ENCODE measurements at regions not wholly inside any gene's neighbourhood (a gene's known extent, or its start where the extent isn't known, plus 50 kb on each side); places are given as distances from the start of the nearest gene placed in this dataset.

DNA sequence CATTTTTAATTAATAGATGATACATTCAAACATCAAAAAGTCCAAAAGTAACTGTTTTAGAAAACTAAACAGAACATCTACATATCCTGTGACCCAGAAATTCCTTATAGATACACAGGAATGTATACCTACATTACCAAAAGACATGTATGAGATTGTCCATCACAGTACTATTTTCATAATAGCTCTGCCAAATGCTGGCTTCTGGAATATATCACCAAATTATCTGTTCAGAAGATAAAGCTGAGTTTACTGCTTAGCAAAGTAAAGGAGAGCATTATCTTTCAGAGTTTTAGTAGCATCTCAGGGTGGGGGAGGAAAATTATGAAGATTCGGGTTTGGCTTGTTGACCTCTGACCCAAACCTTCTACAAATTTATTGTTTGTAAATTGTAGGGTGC, 368.9 kb upstream of the SLC7A11 start:
- WGBS (ENCODE audit: insufficient coverage), result 100% methylated on average over 1 of the region's 1 CpG
- H3K4me1 Mint-ChIP-seq, result no peaks in the 10 kb centered on the region
- Histone ChIP-seq H3K27me3 (replicated peaks in 1 of 2; ENCODE audit: control insufficient read depth in 2 of 2, extremely low read depth in 1 of 2, insufficient read depth in 2 of 2, low read length in 1 of 2) (peaks cover 0 to 3% of the 10 kb centered on the region in 2 experiments), H3K4me3 (ENCODE audit: control insufficient read depth in 1 of 2, extremely low read depth in 1 of 2, low read length in 1 of 2) (no peak overlapping the region), H3K36me3 (ENCODE audit: control insufficient read depth in 2 of 2, extremely low read depth in 1 of 2, insufficient read depth in 1 of 2, low read length in 1 of 2) (no peaks in the 10 kb centered on the region), H3K27ac (ENCODE audit: low read length) (no peak overlapping the region), H3K4me1 (ENCODE audit: control insufficient read depth in 1 of 2, extremely low read depth in 1 of 2, insufficient read depth in 2 of 2, low read length in 2 of 2) (no peaks in the 10 kb centered on the region), H3K9me3 (no peaks in the 10 kb centered on the region)
- POLR2A ChIA-PET, result no interaction called here
- H3K9me3 Mint-ChIP-seq, result no peaks in the 10 kb centered on the region
- H3K27ac Mint-ChIP-seq, result no peak overlapping the region
- no peak for DNase-seq
- no peak overlapping the region for H3K4me3 Mint-ChIP-seq
- H3K36me3 Mint-ChIP-seq, result no peaks in the 10 kb centered on the region
- CTCF ChIA-PET, result interaction anchor here in 1 of 2 donors (0.6 kb wide), 1 partner anchor 223 kb away, joined by 3 read pairs; no protein-coding TSS in a partner anchor
- no peak for ATAC-seq (replicated peaks in 1 of 4)
- no peaks in the 10 kb centered on the region for H3K27me3 Mint-ChIP-seq

DNA sequence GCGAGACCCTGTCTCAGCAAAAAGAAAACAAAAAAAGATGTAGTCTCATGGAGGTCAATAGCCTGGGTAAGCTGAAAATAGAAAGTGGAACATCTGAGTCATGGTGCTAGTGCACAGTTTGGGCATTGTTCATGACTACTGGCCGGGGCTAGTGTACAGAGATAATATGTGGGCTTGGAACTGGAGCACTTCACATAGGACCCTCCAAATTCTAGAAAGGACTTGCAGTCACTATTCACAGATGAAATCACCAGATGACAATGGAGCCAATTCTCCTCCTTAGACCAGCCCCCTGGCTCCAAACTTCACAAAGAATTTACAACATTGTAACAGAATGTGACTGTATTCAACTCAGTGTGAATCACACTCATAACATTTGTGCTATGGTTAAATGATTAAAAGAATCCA, 367.8 kb upstream of the SLC7A11 start:
- H3K27ac Mint-ChIP-seq, result no peak overlapping the region
- ATAC-seq (replicated peaks in 1 of 4) (no peak), DNase-seq (no peak)
- Histone ChIP-seq H3K4me1 (ENCODE audit: control insufficient read depth in 1 of 2, extremely low read depth in 1 of 2, insufficient read depth in 2 of 2, low read length in 2 of 2) (no peaks in the 10 kb centered on the region), H3K36me3 (ENCODE audit: control insufficient read depth in 2 of 2, extremely low read depth in 1 of 2, insufficient read depth in 1 of 2, low read length in 1 of 2) (no peaks in the 10 kb centered on the region), H3K4me3 (ENCODE audit: control insufficient read depth in 1 of 2, extremely low read depth in 1 of 2, low read length in 1 of 2) (no peak overlapping the region), H3K27me3 (replicated peaks in 1 of 2; ENCODE audit: control insufficient read depth in 2 of 2, extremely low read depth in 1 of 2, insufficient read depth in 2 of 2, low read length in 1 of 2) (no peaks in the 10 kb centered on the region), H3K9me3 (no peaks in the 10 kb centered on the region), H3K27ac (ENCODE audit: low read length) (no peak overlapping the region)
- no peaks in the 10 kb centered on the region for H3K27me3 Mint-ChIP-seq
- no peaks in the 10 kb centered on the region for H3K36me3 Mint-ChIP-seq
- WGBS (ENCODE audit: insufficient coverage), result no CpG with 5 or more reads among the region's 2 CpGs
- ChIA-PET CTCF (no interaction called here), POLR2A (no interaction called here)
- no peak overlapping the region for H3K4me3 Mint-ChIP-seq
- no peaks in the 10 kb centered on the region for H3K4me1 Mint-ChIP-seq
- no peaks in the 10 kb centered on the region for H3K9me3 Mint-ChIP-seq

DNA sequence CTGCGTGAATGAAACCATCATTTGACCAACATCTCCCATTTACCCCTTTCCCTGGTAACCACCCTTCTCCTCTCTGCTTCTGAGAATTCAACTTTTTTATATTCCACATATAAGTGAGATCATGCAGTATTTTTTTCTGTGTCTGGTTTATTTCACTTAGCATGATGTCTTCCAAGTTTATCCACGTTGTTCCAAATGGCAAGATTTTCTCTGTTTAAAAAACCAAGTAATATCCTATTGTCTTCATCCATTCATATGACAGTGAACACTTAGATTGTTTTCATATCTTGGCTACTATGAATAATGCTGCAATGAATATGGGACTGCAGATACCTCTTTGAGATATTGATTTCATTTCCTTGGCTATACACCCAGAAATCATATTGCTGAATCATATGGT, 362.4 kb upstream of the SLC7A11 start:
- no peaks in the 10 kb centered on the region for H3K36me3 Mint-ChIP-seq
- peaks cover 0 to 2% (median 0%) of the 10 kb centered on the region in 3 donors for H3K9me3 Mint-ChIP-seq
- H3K27me3 ChIP-seq (replicated peaks in 1 of 2; ENCODE audit: control insufficient read depth in 2 of 2, extremely low read depth in 1 of 2, insufficient read depth in 2 of 2, low read length in 1 of 2), result no peaks in the 10 kb centered on the region
- no peaks in the 10 kb centered on the region for H3K4me1 ChIP-seq (ENCODE audit: control insufficient read depth in 1 of 2, extremely low read depth in 1 of 2, insufficient read depth in 2 of 2, low read length in 2 of 2)
- CTCF ChIA-PET, result no interaction called here
- no peaks in the 10 kb centered on the region for H3K4me1 Mint-ChIP-seq
- H3K4me3 ChIP-seq (ENCODE audit: control insufficient read depth in 1 of 2, extremely low read depth in 1 of 2, low read length in 1 of 2), result no peak overlapping the region
- no peak overlapping the region for H3K4me3 Mint-ChIP-seq
- ATAC-seq (replicated peaks in 1 of 4) (no peak), DNase-seq (no peak)
- H3K27ac Mint-ChIP-seq, result no peak overlapping the region
- no peak overlapping the region for H3K27ac ChIP-seq (ENCODE audit: low read length)
- no peaks in the 10 kb centered on the region for H3K9me3 ChIP-seq
- POLR2A ChIA-PET, result no interaction called here
- H3K27me3 Mint-ChIP-seq, result no peaks in the 10 kb centered on the region
- H3K36me3 ChIP-seq (ENCODE audit: control insufficient read depth in 2 of 2, extremely low read depth in 1 of 2, insufficient read depth in 1 of 2, low read length in 1 of 2), result no peaks in the 10 kb centered on the region
- no CpG with 5 or more reads among the region's 2 CpGs for WGBS (ENCODE audit: insufficient coverage)

DNA sequence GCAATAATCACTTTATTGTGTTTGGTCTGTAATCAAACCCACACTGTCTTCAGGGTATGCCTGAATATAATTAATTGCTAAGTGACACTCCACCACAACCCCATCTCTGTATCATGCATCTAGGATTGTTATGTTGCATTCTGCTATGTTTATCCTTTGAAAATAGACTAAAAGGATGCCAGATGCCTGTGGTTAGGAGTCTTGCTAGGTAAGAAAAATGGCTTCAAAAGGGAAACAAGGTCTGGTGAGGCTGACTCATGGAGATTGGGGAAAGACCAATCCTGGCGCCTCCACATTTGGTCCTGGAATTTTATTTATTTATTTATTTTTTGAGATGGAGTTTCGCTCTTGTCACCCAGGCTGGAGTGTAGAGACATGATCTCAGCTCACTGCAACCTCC, 360.5 kb upstream of the SLC7A11 start:
- Mint-ChIP-seq H3K4me3 (no peak overlapping the region), H3K9me3 (peaks cover 0 to 2% (median 0%) of the 10 kb centered on the region in 3 donors), H3K36me3 (no peaks in the 10 kb centered on the region), H3K4me1 (no peaks in the 10 kb centered on the region), H3K27ac (no peak overlapping the region), H3K27me3 (no peaks in the 10 kb centered on the region)
- no CpG with 5 or more reads among the region's 2 CpGs for WGBS (ENCODE audit: insufficient coverage)
- Histone ChIP-seq H3K27ac (ENCODE audit: low read length) (no peak overlapping the region), H3K27me3 (replicated peaks in 1 of 2; ENCODE audit: control insufficient read depth in 2 of 2, extremely low read depth in 1 of 2, insufficient read depth in 2 of 2, low read length in 1 of 2) (no peaks in the 10 kb centered on the region), H3K4me1 (ENCODE audit: control insufficient read depth in 1 of 2, extremely low read depth in 1 of 2, insufficient read depth in 2 of 2, low read length in 2 of 2) (no peaks in the 10 kb centered on the region), H3K4me3 (ENCODE audit: control insufficient read depth in 1 of 2, extremely low read depth in 1 of 2, low read length in 1 of 2) (no peak overlapping the region), H3K36me3 (ENCODE audit: control insufficient read depth in 2 of 2, extremely low read depth in 1 of 2, insufficient read depth in 1 of 2, low read length in 1 of 2) (no peaks in the 10 kb centered on the region), H3K9me3 (no peaks in the 10 kb centered on the region)
- ATAC-seq (replicated peaks in 1 of 4) (no peak), DNase-seq (no peak)
- POLR2A ChIA-PET, result no interaction called here
- CTCF ChIA-PET, result no interaction called here

DNA sequence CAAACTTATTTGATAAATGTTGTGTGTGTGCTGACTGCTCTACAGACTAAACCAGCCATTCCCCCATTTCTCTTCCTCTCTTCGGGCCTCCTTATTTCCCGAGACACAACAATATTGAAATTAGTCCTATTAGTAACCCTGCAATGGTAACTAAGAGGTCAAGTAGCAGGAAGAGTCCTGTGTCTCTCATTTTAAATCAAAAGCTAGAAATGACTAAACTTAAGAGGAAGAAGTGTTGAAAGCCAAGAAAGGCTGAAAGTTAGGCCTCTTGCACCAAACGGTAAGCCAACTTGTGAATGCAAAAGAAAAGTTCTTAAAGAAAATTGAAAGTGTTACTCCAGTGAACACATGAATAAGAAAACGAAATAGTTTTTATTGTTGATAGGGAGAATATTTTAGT, 357.8 kb upstream of the SLC7A11 start:
- Histone ChIP-seq H3K4me3 (ENCODE audit: control insufficient read depth in 1 of 2, extremely low read depth in 1 of 2, low read length in 1 of 2) (no peak overlapping the region), H3K27ac (ENCODE audit: low read length) (no peak overlapping the region), H3K4me1 (ENCODE audit: control insufficient read depth in 1 of 2, extremely low read depth in 1 of 2, insufficient read depth in 2 of 2, low read length in 2 of 2) (no peaks in the 10 kb centered on the region), H3K9me3 (no peaks in the 10 kb centered on the region), H3K27me3 (replicated peaks in 1 of 2; ENCODE audit: control insufficient read depth in 2 of 2, extremely low read depth in 1 of 2, insufficient read depth in 2 of 2, low read length in 1 of 2) (no peaks in the 10 kb centered on the region), H3K36me3 (ENCODE audit: control insufficient read depth in 2 of 2, extremely low read depth in 1 of 2, insufficient read depth in 1 of 2, low read length in 1 of 2) (no peaks in the 10 kb centered on the region)
- ATAC-seq (replicated peaks in 1 of 4), result no peak
- ChIA-PET CTCF (interaction anchor here in 1 of 2 donors (0.6 kb wide), 1 partner anchor 219 kb away, joined by 4 read pairs; no protein-coding TSS in a partner anchor), POLR2A (no interaction called here)
- H3K4me1 Mint-ChIP-seq, result no peaks in the 10 kb centered on the region
- no peak overlapping the region for H3K4me3 Mint-ChIP-seq
- DNase-seq, result no peak
- H3K27ac Mint-ChIP-seq, result no peak overlapping the region
- peaks cover 0 to 2% (median 0%) of the 10 kb centered on the region in 3 donors for H3K9me3 Mint-ChIP-seq
- WGBS (ENCODE audit: insufficient coverage), result 100% methylated on average over 1 of the region's 4 CpGs
- no peaks in the 10 kb centered on the region for H3K36me3 Mint-ChIP-seq
- no peaks in the 10 kb centered on the region for H3K27me3 Mint-ChIP-seq

DNA sequence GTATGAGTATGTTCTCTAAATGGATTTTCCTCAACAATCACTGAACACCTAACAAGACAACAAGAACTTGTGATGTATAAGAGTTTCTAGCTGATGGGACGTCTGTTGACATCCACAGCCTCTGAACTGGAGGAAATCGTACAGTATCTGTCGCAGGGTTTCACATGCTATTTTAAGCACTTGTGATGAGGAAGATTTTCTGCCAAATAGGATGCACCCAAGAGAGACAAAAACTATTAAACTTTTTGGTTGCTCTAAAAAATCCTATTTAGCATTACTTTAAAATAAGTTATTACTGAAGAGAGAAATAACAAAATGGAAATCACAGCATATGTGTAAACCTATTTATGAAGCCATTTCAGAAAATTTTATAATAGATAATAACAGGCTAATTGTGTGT, 356.1 kb upstream of the SLC7A11 start:
- ATAC-seq (replicated peaks in 1 of 4) (no peak), DNase-seq (no peak)
- CTCF ChIA-PET, result no interaction called here
- Histone ChIP-seq H3K27me3 (replicated peaks in 1 of 2; ENCODE audit: control insufficient read depth in 2 of 2, extremely low read depth in 1 of 2, insufficient read depth in 2 of 2, low read length in 1 of 2) (no peaks in the 10 kb centered on the region), H3K4me1 (ENCODE audit: control insufficient read depth in 1 of 2, extremely low read depth in 1 of 2, insufficient read depth in 2 of 2, low read length in 2 of 2) (no peaks in the 10 kb centered on the region), H3K36me3 (ENCODE audit: control insufficient read depth in 2 of 2, extremely low read depth in 1 of 2, insufficient read depth in 1 of 2, low read length in 1 of 2) (no peaks in the 10 kb centered on the region), H3K9me3 (no peaks in the 10 kb centered on the region), H3K27ac (ENCODE audit: low read length) (no peak overlapping the region), H3K4me3 (ENCODE audit: control insufficient read depth in 1 of 2, extremely low read depth in 1 of 2, low read length in 1 of 2) (no peak overlapping the region)
- no peaks in the 10 kb centered on the region for H3K27me3 Mint-ChIP-seq
- H3K9me3 Mint-ChIP-seq, result peaks cover 0 to 2% (median 0%) of the 10 kb centered on the region in 3 donors
- no peaks in the 10 kb centered on the region for H3K36me3 Mint-ChIP-seq
- H3K4me1 Mint-ChIP-seq, result no peaks in the 10 kb centered on the region
- H3K4me3 Mint-ChIP-seq, result no peak overlapping the region
- POLR2A ChIA-PET, result no interaction called here
- no peak overlapping the region for H3K27ac Mint-ChIP-seq
- 50% methylated on average over 2 of the region's 3 CpGs for WGBS (ENCODE audit: insufficient coverage)

DNA sequence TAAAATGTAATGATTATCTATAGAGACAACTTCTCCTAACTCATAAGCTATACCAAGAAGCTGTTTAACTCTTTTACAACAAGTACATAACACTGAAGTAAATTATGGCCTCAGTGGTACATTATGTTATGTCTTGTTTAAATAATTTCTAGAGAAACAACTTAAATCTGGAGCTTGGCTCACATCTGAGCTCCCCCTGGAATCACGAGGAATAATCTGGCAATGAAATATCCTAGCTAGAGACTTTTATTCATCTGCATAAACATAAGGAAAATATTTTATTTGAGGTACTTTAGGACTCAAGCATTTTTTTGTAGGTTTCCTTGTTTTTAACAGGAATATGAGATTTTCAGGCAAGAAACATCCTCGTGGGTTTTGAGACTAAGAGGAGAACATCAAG, 354.7 kb upstream of the SLC7A11 start:
- Mint-ChIP-seq H3K9me3 (peaks cover 0 to 2% (median 0%) of the 10 kb centered on the region in 3 donors), H3K36me3 (no peaks in the 10 kb centered on the region), H3K4me1 (no peaks in the 10 kb centered on the region), H3K27me3 (no peaks in the 10 kb centered on the region), H3K27ac (no peak overlapping the region), H3K4me3 (no peak overlapping the region)
- Histone ChIP-seq H3K4me1 (ENCODE audit: control insufficient read depth in 1 of 2, extremely low read depth in 1 of 2, insufficient read depth in 2 of 2, low read length in 2 of 2) (no peaks in the 10 kb centered on the region), H3K36me3 (ENCODE audit: control insufficient read depth in 2 of 2, extremely low read depth in 1 of 2, insufficient read depth in 1 of 2, low read length in 1 of 2) (no peaks in the 10 kb centered on the region), H3K4me3 (ENCODE audit: control insufficient read depth in 1 of 2, extremely low read depth in 1 of 2, low read length in 1 of 2) (no peak overlapping the region), H3K9me3 (no peaks in the 10 kb centered on the region), H3K27ac (ENCODE audit: low read length) (no peak overlapping the region), H3K27me3 (replicated peaks in 1 of 2; ENCODE audit: control insufficient read depth in 2 of 2, extremely low read depth in 1 of 2, insufficient read depth in 2 of 2, low read length in 1 of 2) (no peaks in the 10 kb centered on the region)
- DNase-seq (no peak), ATAC-seq (replicated peaks in 1 of 4) (no peak)
- POLR2A ChIA-PET, result no interaction called here
- CTCF ChIA-PET, result no interaction called here
- WGBS (ENCODE audit: insufficient coverage), result 17% methylated on average over 1 of the region's 2 CpGs

Data from T-cell (primary cell).